Suprapubic skin (tissue), 4 donors: ENCODE measurements at regions not wholly inside any gene's neighbourhood (a gene's known extent, or its start where the extent isn't known, plus 50 kb on each side); places are given as distances from the start of the nearest gene placed in this dataset.

ENCODE experiments used
- DNase-seq, 2 donors: peaks; one replicate each; pipeline ENCODE4 v3.0.0-alpha.2; 2019; ENCODE audit warnings: low spot score in 2 of 2
- H3K27ac ChIP-seq: fragments of 200-600 bp; sonication (generic); one replicate; pipeline ENCODE4 v1.5.1; 2019
- H3K27me3 ChIP-seq: fragments of 200-600 bp; sonication (generic); one replicate; pipeline ENCODE4 v1.5.1; 2019
- H3K36me3 ChIP-seq: fragments of 200-600 bp; sonication (generic); one replicate; pipeline ENCODE4 v1.5.1; 2019
- H3K4me1 ChIP-seq: fragments of 200-600 bp; sonication (generic); one replicate; pipeline ENCODE4 v1.5.1; 2019
- H3K4me3 ChIP-seq: fragments of 200-600 bp; sonication (generic); one replicate; pipeline ENCODE4 v1.5.1; 2019; ENCODE audit warnings: mild to moderate bottlenecking
- H3K9me3 ChIP-seq: fragments of 200-600 bp; sonication (generic); one replicate; pipeline ENCODE4 v1.5.1; 2019
- EP300 ChIP-seq: sonication (generic); formaldehyde crosslinking; IDR thresholded peaks from one replicate; pipeline ENCODE4 v1.6.1; 2017; ENCODE audit warnings: antibody characterized with exemption
- POLR2A ChIP-seq, 2 donors: fragments of 450-650 bp; IDR thresholded peaks; one replicate each; pipeline ENCODE4 v1.6.1; 2017; ENCODE audit warnings: antibody characterized with exemption in 2 of 2, mild to moderate bottlenecking in 2 of 2, moderate library complexity in 2 of 2
- POLR2AphosphoS5 ChIP-seq, 3 donors: sonication (generic); formaldehyde crosslinking; IDR thresholded peaks; one replicate each; pipeline ENCODE4 v1.6.1; 2017; ENCODE audit warnings: antibody characterized with exemption in 3 of 3
- WGBS: methylation state at CpG from one replicate; pipeline ENCODE4 v1.1.5; 2018; 5-methylcytosine and 5-hydroxymethylcytosine counted together
- TF ChIP-seq, protein P1 (sequence below), 2 donors: fragments of 200-600 bp in 1 of 2; fragments of 450-650 bp in 1 of 2; sonication (generic) in 1 of 2; IDR thresholded peaks; one replicate each; pipeline ENCODE4 v1.5.1; 2016 to 2019; ENCODE audit warnings: antibody characterized with exemption in 2 of 2, mild to moderate bottlenecking in 1 of 2, moderate library complexity in 1 of 2

DNA sequence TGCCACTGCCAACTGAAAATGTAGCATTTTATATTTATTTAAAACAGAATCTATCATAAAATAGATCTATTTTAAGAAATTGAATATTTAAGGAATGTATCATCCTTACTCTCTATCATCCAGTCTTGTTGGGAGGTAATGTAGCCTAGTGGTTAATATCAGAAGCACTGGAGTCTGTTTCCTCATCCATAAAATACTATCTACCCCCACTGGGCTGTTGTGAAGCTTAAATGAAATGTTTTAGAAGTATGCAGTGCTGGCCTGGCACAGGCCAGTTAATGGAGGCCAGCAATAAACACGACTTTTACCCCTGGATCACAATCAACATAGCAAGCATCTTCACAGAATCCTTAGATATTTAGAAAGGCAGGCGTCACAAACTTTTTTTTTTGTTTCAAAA lies 188.0 kb downstream of the CAND1 start:
- Histone ChIP-seq H3K27me3 (no peaks in the 10 kb centered on the region), H3K36me3 (no peaks in the 10 kb centered on the region), H3K4me3 (no peak overlapping the region), H3K27ac (peak overlapping the region; percentile 61), H3K4me1 (peaks cover 18% of the 10 kb centered on the region), H3K9me3 (no peaks in the 10 kb centered on the region)
- TF ChIP-seq POLR2A (IDR thresholded peaks at IDR 0.05) (no peak), POLR2AphosphoS5 (IDR thresholded peaks at IDR 0.05) (no peak), EP300 (no peak)
- TF ChIP-seq, protein P1, sequence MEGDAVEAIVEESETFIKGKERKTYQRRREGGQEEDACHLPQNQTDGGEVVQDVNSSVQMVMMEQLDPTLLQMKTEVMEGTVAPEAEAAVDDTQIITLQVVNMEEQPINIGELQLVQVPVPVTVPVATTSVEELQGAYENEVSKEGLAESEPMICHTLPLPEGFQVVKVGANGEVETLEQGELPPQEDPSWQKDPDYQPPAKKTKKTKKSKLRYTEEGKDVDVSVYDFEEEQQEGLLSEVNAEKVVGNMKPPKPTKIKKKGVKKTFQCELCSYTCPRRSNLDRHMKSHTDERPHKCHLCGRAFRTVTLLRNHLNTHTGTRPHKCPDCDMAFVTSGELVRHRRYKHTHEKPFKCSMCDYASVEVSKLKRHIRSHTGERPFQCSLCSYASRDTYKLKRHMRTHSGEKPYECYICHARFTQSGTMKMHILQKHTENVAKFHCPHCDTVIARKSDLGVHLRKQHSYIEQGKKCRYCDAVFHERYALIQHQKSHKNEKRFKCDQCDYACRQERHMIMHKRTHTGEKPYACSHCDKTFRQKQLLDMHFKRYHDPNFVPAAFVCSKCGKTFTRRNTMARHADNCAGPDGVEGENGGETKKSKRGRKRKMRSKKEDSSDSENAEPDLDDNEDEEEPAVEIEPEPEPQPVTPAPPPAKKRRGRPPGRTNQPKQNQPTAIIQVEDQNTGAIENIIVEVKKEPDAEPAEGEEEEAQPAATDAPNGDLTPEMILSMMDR (IDR thresholded peaks at IDR 0.05) = no peak
- 28% methylated on average over 2 of the region's 2 CpGs for WGBS
- no peak for DNase-seq

DNA sequence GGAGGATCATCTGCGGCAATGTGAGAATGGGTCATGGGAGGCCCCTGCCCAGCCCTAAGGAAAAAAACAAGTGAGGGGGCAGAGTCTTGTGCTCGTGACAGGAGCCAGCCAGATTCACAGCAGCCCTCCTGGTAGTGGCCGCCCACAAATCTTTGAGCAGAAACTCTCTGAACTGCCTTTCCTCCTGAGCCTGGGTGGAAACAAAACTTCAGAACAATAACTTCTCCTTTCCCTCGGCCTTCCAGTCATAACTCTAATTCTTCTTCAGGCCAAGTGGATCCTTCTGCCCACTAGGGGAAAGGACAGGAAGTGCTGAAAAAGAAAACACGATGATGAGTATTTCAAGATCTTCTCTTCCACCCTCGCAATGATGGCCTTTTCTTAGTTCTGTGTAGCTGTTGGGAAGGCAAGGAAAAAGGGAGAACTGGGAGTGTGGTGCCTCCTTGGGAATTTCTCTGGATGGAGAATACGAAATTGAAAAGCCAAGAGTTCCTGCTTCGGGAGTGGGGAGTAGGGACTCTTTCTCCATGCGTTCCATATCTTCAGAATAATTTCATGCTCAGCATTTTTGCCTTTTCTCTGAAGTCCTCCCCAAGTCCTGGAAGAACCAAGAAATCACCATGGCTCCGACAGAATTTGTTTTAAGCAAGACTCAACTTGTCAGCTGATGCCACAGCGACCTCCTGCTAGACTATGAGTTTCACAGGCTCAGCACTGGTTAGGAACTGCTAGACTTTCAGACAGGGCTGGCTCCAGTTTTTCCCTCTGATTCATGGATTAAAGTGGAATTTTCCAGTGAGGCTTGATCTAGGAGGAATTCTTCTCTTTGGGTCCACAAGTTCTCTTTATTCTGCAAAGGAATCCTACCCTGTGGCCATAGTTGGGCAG lies 188.9 kb downstream of the CAND1 start:
- Histone ChIP-seq H3K4me1 (peaks cover 18% of the 10 kb centered on the region), H3K27ac (peak overlapping the region; percentile 61), H3K27me3 (no peaks in the 10 kb centered on the region), H3K36me3 (no peaks in the 10 kb centered on the region), H3K9me3 (no peaks in the 10 kb centered on the region), H3K4me3 (no peak overlapping the region)
- DNase-seq = no peak
- WGBS = 47% methylated on average over 11 of the region's 11 CpGs
- TF ChIP-seq POLR2A (IDR thresholded peaks at IDR 0.05) = no peak
- TF ChIP-seq EP300 = no peak
- TF ChIP-seq, protein P1 (IDR thresholded peaks at IDR 0.05) = peak; percentile 3 to 23

DNA sequence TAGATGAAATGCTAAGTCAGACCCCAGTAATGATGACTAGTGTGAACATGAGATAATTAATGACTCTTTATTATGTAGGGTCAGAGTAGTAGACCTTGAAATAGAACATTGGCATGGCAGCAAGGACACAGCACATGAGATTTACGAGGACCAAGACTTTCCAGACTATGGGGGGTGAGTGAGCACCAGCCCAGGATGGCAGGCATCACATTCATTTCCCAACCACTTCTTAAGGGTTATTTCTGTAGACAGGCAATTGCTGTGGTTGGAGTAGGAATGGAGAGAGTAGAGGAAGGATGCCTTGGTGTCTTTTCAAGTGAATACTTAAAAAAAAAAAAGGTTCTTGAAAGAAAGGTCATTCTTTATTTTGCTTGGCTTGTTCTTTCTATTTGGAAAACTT lies 189.4 kb upstream of the DYRK2 start:
- H3K4me3 ChIP-seq = no peak overlapping the region
- no peaks in the 10 kb centered on the region for H3K9me3 ChIP-seq
- H3K36me3 ChIP-seq = no peaks in the 10 kb centered on the region
- no peak overlapping the region for H3K27ac ChIP-seq
- peaks cover 18% of the 10 kb centered on the region for H3K4me1 ChIP-seq
- H3K27me3 ChIP-seq = no peaks in the 10 kb centered on the region
- DNase-seq = no peak
- WGBS = 58% methylated on average over 1 of the region's 1 CpG
- TF ChIP-seq POLR2AphosphoS5 (IDR thresholded peaks at IDR 0.05) (no peak), EP300 (no peak), POLR2A (IDR thresholded peaks at IDR 0.05) (no peak)
- TF ChIP-seq, protein P1 (IDR thresholded peaks at IDR 0.05) = no peak

DNA sequence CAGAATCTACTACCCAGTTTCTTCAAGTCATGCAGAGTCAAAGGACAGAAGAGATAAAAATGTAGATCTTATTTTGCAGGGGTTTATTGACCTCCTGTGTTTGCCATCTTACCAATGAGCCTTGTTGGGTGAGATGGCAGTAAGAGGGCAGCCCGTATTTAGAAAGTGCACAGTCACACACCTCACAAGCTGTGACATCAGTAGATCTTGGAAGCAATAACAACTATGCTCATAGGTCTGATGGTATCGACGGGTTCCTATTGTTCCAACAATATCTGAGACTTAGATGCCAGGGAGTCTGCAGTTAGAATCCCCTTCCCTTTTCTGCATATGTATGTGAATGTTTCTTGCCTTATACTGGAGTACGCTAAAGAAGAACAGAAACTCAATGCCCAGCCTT lies 189.0 kb upstream of the DYRK2 start:
- Histone ChIP-seq H3K36me3 (no peaks in the 10 kb centered on the region), H3K27me3 (no peaks in the 10 kb centered on the region), H3K4me3 (no peak overlapping the region), H3K9me3 (no peaks in the 10 kb centered on the region), H3K27ac (no peak overlapping the region), H3K4me1 (peaks cover 18% of the 10 kb centered on the region)
- TF ChIP-seq, protein P1 (IDR thresholded peaks at IDR 0.05) = no peak
- no peak for TF ChIP-seq EP300
- no peak for TF ChIP-seq POLR2A (IDR thresholded peaks at IDR 0.05)
- no peak for TF ChIP-seq POLR2AphosphoS5 (IDR thresholded peaks at IDR 0.05)
- no peak for DNase-seq
- WGBS = 91% methylated on average over 4 of the region's 4 CpGs

DNA sequence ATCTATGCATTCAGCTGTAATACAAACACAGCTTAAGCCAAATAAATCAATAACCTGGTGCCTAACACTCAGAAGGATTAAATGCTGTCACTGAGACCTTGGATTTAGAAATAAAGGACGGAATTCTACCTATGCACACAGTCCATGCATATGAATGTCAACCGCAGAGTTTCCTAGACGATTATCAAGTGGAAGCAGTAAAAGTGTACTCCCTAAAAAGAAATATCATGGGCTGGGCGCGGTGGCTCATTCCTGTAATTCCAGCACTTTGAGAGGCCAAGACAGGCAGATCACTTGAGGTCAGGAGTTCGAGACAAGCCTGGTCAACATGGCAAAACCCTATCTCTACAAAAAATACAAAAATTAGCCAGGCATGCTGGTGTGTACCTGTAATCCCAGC lies 188.2 kb upstream of the DYRK2 start:
- H3K4me1 ChIP-seq = peaks cover 18% of the 10 kb centered on the region
- no peaks in the 10 kb centered on the region for H3K9me3 ChIP-seq
- no peak overlapping the region for H3K4me3 ChIP-seq
- TF ChIP-seq, protein P1 (IDR thresholded peaks at IDR 0.05) = no peak
- TF ChIP-seq POLR2AphosphoS5 (IDR thresholded peaks at IDR 0.05) (no peak), EP300 (no peak), POLR2A (IDR thresholded peaks at IDR 0.05) (no peak)
- no peaks in the 10 kb centered on the region for H3K27me3 ChIP-seq
- no peaks in the 10 kb centered on the region for H3K36me3 ChIP-seq
- no peak for DNase-seq
- 83% methylated on average over 6 of the region's 6 CpGs for WGBS
- H3K27ac ChIP-seq = no peak overlapping the region
